ENCODE measurements at regions not wholly inside any gene's neighbourhood (a gene's known extent, or its start where the extent isn't known, plus 50 kb on each side); places are given as distances from the start of the nearest gene placed in this dataset.

- intact Hi-C loops (cut with DNase I) = no loop called here
- H3K9me3 ChIP-seq (ENCODE audit: control insufficient read depth, low read length) = no peaks in the 10 kb centered on the region
- no peak overlapping the region for H3K27ac ChIP-seq (ENCODE audit: low read depth in 1 of 2, low read length in 2 of 2)
- no peak overlapping the region for H3K4me3 ChIP-seq (ENCODE audit: low read length in 2 of 2)
- no peak for ATAC-seq (ENCODE audit: low FRiP score)
- no peak for DNase-seq
- H3K36me3 ChIP-seq (ENCODE audit: control insufficient read depth in 1 of 2, insufficient read depth in 2 of 2, low read length in 1 of 2) = no peaks in the 10 kb centered on the region
- H3K4me1 ChIP-seq (ENCODE audit: control insufficient read depth in 1 of 2, insufficient read depth in 2 of 2, low read length in 2 of 2) = no peaks in the 10 kb centered on the region
- H3K27me3 ChIP-seq (ENCODE audit: control insufficient read depth in 1 of 2, insufficient read depth in 2 of 2, low read length in 1 of 2) = no peaks in the 10 kb centered on the region
These were observed 1096.5 kb downstream of the NR2F1-AS1 start for GRCh38 chr5:92484484-92484883.

GRCh38 chr5:92472981-92473566 is 1090.0 kb upstream of the ARRDC3 start:
- no peak for ATAC-seq (ENCODE audit: low FRiP score)
- Histone ChIP-seq H3K27ac (ENCODE audit: low read depth in 1 of 2, low read length in 2 of 2) (no peak overlapping the region), H3K27me3 (ENCODE audit: control insufficient read depth in 1 of 2, insufficient read depth in 2 of 2, low read length in 1 of 2) (no peaks in the 10 kb centered on the region), H3K36me3 (ENCODE audit: control insufficient read depth in 1 of 2, insufficient read depth in 2 of 2, low read length in 1 of 2) (no peaks in the 10 kb centered on the region), H3K4me3 (ENCODE audit: low read length in 2 of 2) (no peak overlapping the region), H3K9me3 (ENCODE audit: control insufficient read depth, low read length) (peaks cover 4% of the 10 kb centered on the region), H3K4me1 (ENCODE audit: control insufficient read depth in 1 of 2, insufficient read depth in 2 of 2, low read length in 2 of 2) (no peaks in the 10 kb centered on the region)
- WGBS, 2 donors = 74 to 76% methylated on average over 1 of the region's 1 CpG
- intact Hi-C loops (cut with DNase I) = no loop called here
- DNase-seq = no peak

- H3K9me3 ChIP-seq (ENCODE audit: control insufficient read depth, low read length) = peaks cover 4% of the 10 kb centered on the region
- DNase-seq = no peak
- H3K36me3 ChIP-seq (ENCODE audit: control insufficient read depth in 1 of 2, insufficient read depth in 2 of 2, low read length in 1 of 2) = no peaks in the 10 kb centered on the region
- intact Hi-C loops (cut with DNase I) = no loop called here
- no peak overlapping the region for H3K27ac ChIP-seq (ENCODE audit: low read depth in 1 of 2, low read length in 2 of 2)
- WGBS, 2 donors = 77 to 84% methylated on average over 2 of the region's 2 CpGs
- no peaks in the 10 kb centered on the region for H3K4me1 ChIP-seq (ENCODE audit: control insufficient read depth in 1 of 2, insufficient read depth in 2 of 2, low read length in 2 of 2)
- no peaks in the 10 kb centered on the region for H3K27me3 ChIP-seq (ENCODE audit: control insufficient read depth in 1 of 2, insufficient read depth in 2 of 2, low read length in 1 of 2)
- no peak overlapping the region for H3K4me3 ChIP-seq (ENCODE audit: low read length in 2 of 2)
- ATAC-seq (ENCODE audit: low FRiP score) = no peak
These were observed 1088.7 kb upstream of the ARRDC3 start for GRCh38 chr5:92471861-92472260.

GRCh38 chr5:92470770-92471169 is 1087.7 kb upstream of the ARRDC3 start:
- DNase-seq (no peak), ATAC-seq (ENCODE audit: low FRiP score) (no peak)
- Histone ChIP-seq H3K9me3 (ENCODE audit: control insufficient read depth, low read length) (peaks cover 4% of the 10 kb centered on the region), H3K36me3 (ENCODE audit: control insufficient read depth in 1 of 2, insufficient read depth in 2 of 2, low read length in 1 of 2) (no peaks in the 10 kb centered on the region), H3K27ac (ENCODE audit: low read depth in 1 of 2, low read length in 2 of 2) (no peak overlapping the region), H3K4me1 (ENCODE audit: control insufficient read depth in 1 of 2, insufficient read depth in 2 of 2, low read length in 2 of 2) (no peaks in the 10 kb centered on the region), H3K27me3 (ENCODE audit: control insufficient read depth in 1 of 2, insufficient read depth in 2 of 2, low read length in 1 of 2) (no peaks in the 10 kb centered on the region), H3K4me3 (ENCODE audit: low read length in 2 of 2) (no peak overlapping the region)
- intact Hi-C loops (cut with DNase I) = no loop called here

GRCh38 chr5:92468295-92468694 is 1085.2 kb upstream of the ARRDC3 start:
- H3K27me3 ChIP-seq (ENCODE audit: control insufficient read depth in 1 of 2, insufficient read depth in 2 of 2, low read length in 1 of 2) = no peaks in the 10 kb centered on the region
- 43 to 60% methylated on average over 4 of the region's 4 CpGs for WGBS, 2 donors
- no peaks in the 10 kb centered on the region for H3K4me1 ChIP-seq (ENCODE audit: control insufficient read depth in 1 of 2, insufficient read depth in 2 of 2, low read length in 2 of 2)
- H3K9me3 ChIP-seq (ENCODE audit: control insufficient read depth, low read length) = no peaks in the 10 kb centered on the region
- no peak for ATAC-seq (ENCODE audit: low FRiP score)
- intact Hi-C loops (cut with DNase I) = no loop called here
- H3K36me3 ChIP-seq (ENCODE audit: control insufficient read depth in 1 of 2, insufficient read depth in 2 of 2, low read length in 1 of 2) = no peaks in the 10 kb centered on the region
- no peak for DNase-seq
- H3K4me3 ChIP-seq (ENCODE audit: low read length in 2 of 2) = no peak overlapping the region
- H3K27ac ChIP-seq (ENCODE audit: low read depth in 1 of 2, low read length in 2 of 2) = no peak overlapping the region

- Histone ChIP-seq H3K27me3 (ENCODE audit: control insufficient read depth in 1 of 2, insufficient read depth in 2 of 2, low read length in 1 of 2) (no peaks in the 10 kb centered on the region), H3K4me1 (ENCODE audit: control insufficient read depth in 1 of 2, insufficient read depth in 2 of 2, low read length in 2 of 2) (no peaks in the 10 kb centered on the region), H3K4me3 (ENCODE audit: low read length in 2 of 2) (no peak overlapping the region), H3K36me3 (ENCODE audit: control insufficient read depth in 1 of 2, insufficient read depth in 2 of 2, low read length in 1 of 2) (no peaks in the 10 kb centered on the region), H3K9me3 (ENCODE audit: control insufficient read depth, low read length) (no peaks in the 10 kb centered on the region), H3K27ac (ENCODE audit: low read depth in 1 of 2, low read length in 2 of 2) (no peak overlapping the region)
- 36 to 52% methylated on average over 3 of the region's 3 CpGs for WGBS, 2 donors
- DNase-seq = no peak
- no peak for ATAC-seq (ENCODE audit: low FRiP score)
- intact Hi-C loops (cut with DNase I) = no loop called here
These were observed 1084.6 kb upstream of the ARRDC3 start for GRCh38 chr5:92467695-92468094.

- no peak for DNase-seq
- Histone ChIP-seq H3K9me3 (ENCODE audit: control insufficient read depth, low read length) (peaks cover 5% of the 10 kb centered on the region), H3K4me3 (ENCODE audit: low read length in 2 of 2) (no peak overlapping the region), H3K36me3 (ENCODE audit: control insufficient read depth in 1 of 2, insufficient read depth in 2 of 2, low read length in 1 of 2) (no peaks in the 10 kb centered on the region), H3K27me3 (ENCODE audit: control insufficient read depth in 1 of 2, insufficient read depth in 2 of 2, low read length in 1 of 2) (no peaks in the 10 kb centered on the region), H3K27ac (ENCODE audit: low read depth in 1 of 2, low read length in 2 of 2) (no peak overlapping the region), H3K4me1 (ENCODE audit: control insufficient read depth in 1 of 2, insufficient read depth in 2 of 2, low read length in 2 of 2) (no peaks in the 10 kb centered on the region)
- no peak for ATAC-seq (ENCODE audit: low FRiP score)
- intact Hi-C loops (cut with DNase I) = no loop called here
- WGBS, 2 donors = 62 to 70% methylated on average over 2 of the region's 2 CpGs
These were observed 1077.4 kb upstream of the ARRDC3 start for GRCh38 chr5:92460505-92460904.

GRCh38 chr5:92459654-92460053 is 1076.5 kb upstream of the ARRDC3 start:
- H3K4me3 ChIP-seq (ENCODE audit: low read length in 2 of 2) = no peak overlapping the region
- H3K4me1 ChIP-seq (ENCODE audit: control insufficient read depth in 1 of 2, insufficient read depth in 2 of 2, low read length in 2 of 2) = no peaks in the 10 kb centered on the region
- peaks cover 5% of the 10 kb centered on the region for H3K9me3 ChIP-seq (ENCODE audit: control insufficient read depth, low read length)
- WGBS, 2 donors = 83 to 87% methylated on average over 1 of the region's 1 CpG
- intact Hi-C loops (cut with DNase I) = no loop called here
- no peak overlapping the region for H3K27ac ChIP-seq (ENCODE audit: low read depth in 1 of 2, low read length in 2 of 2)
- H3K27me3 ChIP-seq (ENCODE audit: control insufficient read depth in 1 of 2, insufficient read depth in 2 of 2, low read length in 1 of 2) = no peaks in the 10 kb centered on the region
- DNase-seq (no peak), ATAC-seq (ENCODE audit: low FRiP score) (no peak)
- H3K36me3 ChIP-seq (ENCODE audit: control insufficient read depth in 1 of 2, insufficient read depth in 2 of 2, low read length in 1 of 2) = no peaks in the 10 kb centered on the region

- intact Hi-C loops (cut with DNase I) = no loop called here
- H3K27ac ChIP-seq (ENCODE audit: low read depth in 1 of 2, low read length in 2 of 2) = no peak overlapping the region
- whole genome bisulfite sequencing, 2 donors = 74 to 80% methylated on average over 3 of the region's 3 CpGs
These were observed 1071.9 kb upstream of the ARRDC3 start for GRCh38 chr5:92455011-92455410.

More at GRCh38 chr5:92455011-92455410, 1071.9 kb upstream of the ARRDC3 start:
- no peak overlapping the region for H3K4me3 ChIP-seq (ENCODE audit: low read length in 2 of 2)
- H3K36me3 ChIP-seq (ENCODE audit: control insufficient read depth in 1 of 2, insufficient read depth in 2 of 2, low read length in 1 of 2) = no peaks in the 10 kb centered on the region
- H3K4me1 ChIP-seq (ENCODE audit: control insufficient read depth in 1 of 2, insufficient read depth in 2 of 2, low read length in 2 of 2) = no peaks in the 10 kb centered on the region
- DNase-seq (no peak), ATAC-seq (ENCODE audit: low FRiP score) (no peak)
- peaks cover 5% of the 10 kb centered on the region for H3K9me3 ChIP-seq (ENCODE audit: control insufficient read depth, low read length)
- H3K27me3 ChIP-seq (ENCODE audit: control insufficient read depth in 1 of 2, insufficient read depth in 2 of 2, low read length in 1 of 2) = no peaks in the 10 kb centered on the region
